ENCODE measurements at regions not wholly inside any gene's neighbourhood (a gene's known extent, or its start where the extent isn't known, plus 50 kb on each side); places are given as distances from the start of the nearest gene placed in this dataset.
A peak's percentile ranks its signal among the peaks of the same experiment; 100 is the strongest.
"Not testable (repeated sequence)": the region's sequence is repeated elsewhere in the genome, so short reads cannot be mapped to it uniquely, and the experiment has no call there.

- ATAC-seq (no peak), DNase-seq (no peak)
- H3K4me1 ChIP-seq (ENCODE audit: low read depth), result no peaks in the 10 kb centered on the region
- intact Hi-C loops (cut with DNase I, micrococcal nuclease), result no loop called here
- peaks cover 6% of the 10 kb centered on the region for H3K9me3 ChIP-seq
- TF ChIP-seq CTCF (IDR thresholded peaks at IDR 0.05), result no peak
- H3K4me3 ChIP-seq, result no peak overlapping the region
- no peaks in the 10 kb centered on the region for H3K36me3 ChIP-seq (ENCODE audit: low read depth)
Observed at GRCh38 chr11:37451903-37452302, 853.9 kb upstream of the RAG2 start.

GRCh38 chr11:37450613-37451012 lies 852.6 kb upstream of the RAG2 start:
- H3K36me3 ChIP-seq (ENCODE audit: low read depth), result no peaks in the 10 kb centered on the region
- ATAC-seq (no peak), DNase-seq (no peak)
- no peaks in the 10 kb centered on the region for H3K4me1 ChIP-seq (ENCODE audit: low read depth)
- peaks cover 6% of the 10 kb centered on the region for H3K9me3 ChIP-seq
- intact Hi-C loops (cut with DNase I, micrococcal nuclease), result no loop called here
- no peak overlapping the region for H3K4me3 ChIP-seq
- no peak for TF ChIP-seq CTCF (IDR thresholded peaks at IDR 0.05)

- TF ChIP-seq CTCF (IDR thresholded peaks at IDR 0.05), result no peak
- ATAC-seq (no peak), DNase-seq (no peak)
- Histone ChIP-seq H3K4me3 (no peak overlapping the region), H3K4me1 (ENCODE audit: low read depth) (no peaks in the 10 kb centered on the region), H3K36me3 (ENCODE audit: low read depth) (no peaks in the 10 kb centered on the region), H3K9me3 (peaks cover 6% of the 10 kb centered on the region)
- intact Hi-C loops (cut with DNase I, micrococcal nuclease), result no loop called here
Observed at GRCh38 chr11:37449146-37449545, 851.1 kb upstream of the RAG2 start.

- Histone ChIP-seq H3K4me1 (ENCODE audit: low read depth) (no peaks in the 10 kb centered on the region), H3K9me3 (peaks cover 19% of the 10 kb centered on the region), H3K36me3 (ENCODE audit: low read depth) (no peaks in the 10 kb centered on the region), H3K4me3 (no peak overlapping the region)
- DNase-seq (no peak), ATAC-seq (no peak)
- intact Hi-C loops (cut with DNase I, micrococcal nuclease), result no loop called here
- TF ChIP-seq CTCF (IDR thresholded peaks at IDR 0.05), result no peak
Observed at GRCh38 chr11:37442576-37442975, 844.5 kb upstream of the RAG2 start.

- H3K4me3 ChIP-seq; H3K36me3 ChIP-seq (ENCODE audit: low read depth); ATAC-seq; H3K4me1 ChIP-seq (ENCODE audit: low read depth); intact Hi-C loops (cut with DNase I, micrococcal nuclease): not testable (repeated sequence)
- DNase-seq, result peak in 1 of 3 donors; percentile 35
- H3K9me3 ChIP-seq, result peaks cover 37% of the 10 kb centered on the region
Observed at GRCh38 chr11:37431633-37432230, 833.7 kb upstream of the RAG2 start.

- ATAC-seq; intact Hi-C loops (cut with DNase I, micrococcal nuclease); H3K4me3 ChIP-seq; H3K4me1 ChIP-seq (ENCODE audit: low read depth); H3K36me3 ChIP-seq (ENCODE audit: low read depth): not testable (repeated sequence)
- H3K9me3 ChIP-seq, result peaks cover 31% of the 10 kb centered on the region
- DNase-seq, result peak in 1 of 3 donors; percentile 40
Observed at GRCh38 chr11:37430966-37431632, 833.1 kb upstream of the RAG2 start.

Data from mucosa of descending colon (tissue), 3 donors.